HG03039 (cell line): ENCODE measurements at regions not wholly inside any gene's neighbourhood (a gene's known extent, or its start where the extent isn't known, plus 50 kb on each side); places are given as distances from the start of the nearest gene placed in this dataset.
"Not testable (repeated sequence)": the region's sequence is repeated elsewhere in the genome, so short reads cannot be mapped to it uniquely, and the experiment has no call there.

Experiments
- ATAC-seq: cut with Tn5 transposase; IDR thresholded peaks from one replicate; pipeline ENCODE4 v1.9.1; 2021; ENCODE audit warnings: mild to moderate bottlenecking, moderate library complexity; ENCODE audit not compliant: unreplicated experiment

DNA sequence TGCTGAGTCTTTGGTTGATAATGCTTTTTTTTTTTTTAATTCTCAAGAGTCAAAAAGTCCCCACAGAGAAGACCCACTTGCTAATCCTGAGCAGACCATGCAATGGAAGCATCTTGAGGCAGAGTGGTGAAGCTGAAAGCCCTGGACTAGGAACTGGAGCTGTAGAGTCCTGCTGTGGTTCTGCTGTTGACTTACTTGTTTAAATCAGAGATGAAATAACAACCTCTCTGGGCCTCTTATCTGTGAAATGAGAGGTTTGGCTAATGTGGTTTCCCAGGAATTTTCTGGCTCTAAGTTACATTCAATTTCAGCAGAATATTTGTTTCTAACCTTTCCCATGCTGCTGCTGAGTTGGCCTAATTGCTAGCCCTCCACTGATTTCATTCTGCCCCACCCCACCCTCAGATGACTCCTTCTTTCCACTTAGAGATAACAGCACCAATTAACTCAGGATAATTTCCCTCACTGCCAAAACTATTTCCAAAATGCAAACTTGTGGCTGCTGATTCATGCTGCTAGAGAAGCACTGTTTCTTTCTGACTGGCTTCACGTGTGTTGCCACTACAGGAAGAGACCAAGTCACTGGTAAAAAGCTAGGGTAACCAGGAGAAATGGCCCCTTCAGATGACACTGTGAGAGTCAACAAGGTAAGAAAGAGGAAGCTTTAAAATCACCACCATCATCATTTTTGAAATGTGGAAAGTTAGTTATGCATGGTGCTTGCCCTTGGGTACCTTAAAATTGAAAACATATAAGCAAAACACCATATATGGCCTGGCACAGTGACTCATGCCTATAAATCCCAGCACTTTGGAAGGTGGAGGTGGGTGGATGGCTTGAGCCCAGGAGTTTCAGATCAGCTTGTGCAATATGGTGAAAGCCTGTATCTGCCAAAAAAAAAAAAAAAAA, 326.4 kb downstream of the DCHS2 start:
- ATAC-seq = peak; percentile 93

- no peak for ATAC-seq
These were observed 330.9 kb downstream of the DCHS2 start for GRCh38 chr4:154160519-154161301.

DNA sequence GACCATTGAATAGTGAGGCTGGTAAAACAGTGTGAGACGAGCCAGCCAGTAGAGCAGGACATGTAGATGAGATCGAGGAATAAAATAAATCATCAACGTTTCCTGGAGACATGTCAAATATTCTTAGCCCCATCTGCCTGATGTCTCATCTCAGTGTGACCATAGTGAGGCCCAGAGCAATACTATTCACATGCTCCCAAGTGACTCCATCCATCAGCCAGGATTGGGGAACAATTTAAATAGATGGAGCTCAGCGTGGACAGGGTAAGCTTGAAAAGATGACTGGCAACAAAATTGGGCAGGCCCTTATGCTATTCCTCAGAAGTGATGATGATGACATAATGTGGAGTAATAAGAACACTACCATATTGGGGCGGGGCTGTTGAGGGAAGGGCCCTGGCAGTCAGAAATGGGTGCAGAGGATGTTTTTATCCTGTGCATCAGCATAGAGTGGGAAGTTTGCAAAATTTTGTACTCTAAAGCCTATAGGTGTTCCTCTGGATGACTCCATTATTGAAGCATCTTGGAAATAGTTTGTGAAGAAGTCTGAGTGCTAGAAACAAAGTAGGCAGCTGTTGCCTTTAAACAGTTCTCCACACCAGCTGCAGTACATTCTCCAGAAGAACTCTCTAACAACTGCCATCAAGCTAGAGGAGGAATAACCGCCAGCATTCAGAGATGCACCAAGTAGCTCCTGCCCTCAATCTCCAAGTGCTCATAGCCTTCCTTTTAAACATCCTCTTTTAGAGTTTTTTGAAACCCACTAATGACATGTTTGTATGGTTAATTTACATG, 333.0 kb downstream of the DCHS2 start:
- no peak for ATAC-seq

- ATAC-seq = no peak
These were observed 339.1 kb downstream of the DCHS2 start for GRCh38 chr4:154152546-154152945.

- ATAC-seq = not testable (repeated sequence)
These were observed 342.4 kb downstream of the DCHS2 start for GRCh38 chr4:154149236-154149635.

DNA sequence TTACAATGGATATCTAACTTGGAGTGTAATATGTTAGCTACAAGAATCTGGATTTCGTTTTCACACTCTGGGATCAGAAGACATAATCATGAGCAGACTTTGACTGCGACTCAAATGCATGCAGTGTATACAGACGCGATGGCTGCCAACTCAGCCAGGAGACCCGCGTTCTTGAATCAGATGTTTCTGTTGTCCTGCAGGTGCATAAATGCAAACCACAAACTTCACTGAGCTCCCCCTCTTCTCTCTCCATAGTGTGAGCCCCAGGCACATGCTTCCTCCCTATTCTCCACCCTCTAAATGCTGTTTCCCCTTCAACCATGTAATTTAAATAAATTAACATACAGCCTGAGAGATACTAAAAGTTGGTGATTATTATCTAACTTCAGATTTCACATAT, 347.9 kb downstream of the DCHS2 start:
- no peak for ATAC-seq

- no peak for ATAC-seq
These were observed 348.9 kb downstream of the DCHS2 start for GRCh38 chr4:154142664-154143063.

DNA sequence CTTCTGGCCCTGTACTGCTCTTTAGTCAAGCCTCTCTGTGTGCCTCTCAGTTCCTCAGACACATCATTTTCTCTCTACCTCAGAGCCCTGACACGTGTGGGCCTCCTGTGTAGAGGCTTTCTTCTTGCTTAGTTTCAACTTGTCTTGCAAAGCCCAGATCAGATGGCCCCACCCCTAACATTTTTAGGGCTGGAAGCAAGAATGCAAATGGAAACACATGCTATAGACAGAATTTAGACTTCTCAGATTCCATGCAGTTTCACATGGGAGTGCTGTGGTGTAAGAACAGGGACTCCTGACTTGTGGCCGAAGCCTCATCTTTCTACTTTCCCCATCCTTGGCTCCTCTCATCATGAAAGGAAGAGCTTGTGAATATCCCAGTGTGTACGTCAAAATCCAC, 350.7 kb downstream of the DCHS2 start:
- no peak for ATAC-seq

DNA sequence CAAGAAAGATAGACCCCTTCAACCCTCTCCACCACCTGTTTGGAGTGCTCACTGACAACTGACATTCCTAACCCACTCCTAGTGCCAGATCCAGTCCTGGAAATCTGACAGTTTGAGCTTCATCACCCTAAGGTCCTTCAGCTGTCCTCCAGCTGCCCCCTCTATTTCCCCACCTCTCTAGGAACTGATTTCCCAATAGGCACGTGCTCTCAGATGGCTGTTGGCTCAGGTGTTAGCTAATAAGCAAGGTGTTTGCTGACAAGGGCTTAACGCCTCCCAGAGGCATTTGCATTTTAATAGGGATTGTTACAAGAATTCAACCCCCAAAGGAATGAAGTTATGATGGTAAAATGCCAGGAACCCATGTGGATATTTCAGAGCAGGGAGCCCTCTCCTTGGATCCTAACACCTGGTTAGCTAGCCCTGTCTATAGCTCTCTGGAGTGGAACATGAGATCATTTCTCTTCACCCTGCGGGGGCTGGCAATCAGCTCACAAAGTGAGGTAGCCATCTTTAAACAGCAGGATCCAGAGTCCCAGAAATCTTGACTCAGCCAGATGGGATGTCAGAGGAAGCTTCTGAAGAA, 348.5 kb upstream of the SFRP2 start:
- no peak for ATAC-seq

DNA sequence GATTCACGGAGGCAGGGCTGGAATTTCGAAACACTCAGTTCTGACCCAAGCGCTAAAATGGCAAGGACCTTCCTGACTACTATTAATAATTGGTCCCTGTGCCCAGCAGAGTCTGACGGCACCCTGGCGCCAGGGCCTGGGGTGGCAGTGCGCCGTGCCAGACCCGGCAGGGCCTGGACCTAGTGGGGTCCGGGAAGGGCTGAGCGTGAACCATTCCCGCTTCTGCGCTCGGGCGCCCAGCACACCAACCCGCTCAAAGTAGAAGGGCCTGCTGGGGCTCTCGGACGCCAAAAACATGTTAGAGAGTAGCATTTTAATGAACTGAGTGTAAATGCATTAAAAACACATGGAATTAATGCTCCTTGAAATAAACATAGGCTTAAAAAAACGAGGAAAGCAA, 346.7 kb upstream of the SFRP2 start:
- no peak for ATAC-seq

DNA sequence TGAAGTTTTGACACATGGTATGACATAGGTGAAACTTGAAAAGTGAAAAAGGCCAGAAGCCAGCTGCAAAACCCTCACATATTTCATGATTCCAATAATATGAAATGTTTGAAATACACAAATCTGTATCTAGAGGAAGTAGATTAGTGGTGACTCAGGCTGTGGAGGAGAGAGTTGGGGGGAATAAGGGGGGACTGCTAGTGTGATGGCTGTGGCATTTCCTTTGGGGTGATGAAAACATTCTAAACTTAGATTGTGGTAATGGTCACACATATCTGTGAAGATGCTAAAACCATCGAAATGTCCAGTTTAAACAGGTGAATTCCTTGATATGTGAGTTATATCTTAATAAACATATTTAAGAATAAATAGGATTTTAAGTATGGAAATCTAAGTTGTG, 343.5 kb upstream of the SFRP2 start:
- ATAC-seq = no peak

- ATAC-seq = no peak
These were observed 337.4 kb upstream of the SFRP2 start for GRCh38 chr4:154126276-154126675.

- ATAC-seq = no peak
These were observed 336.5 kb upstream of the SFRP2 start for GRCh38 chr4:154125340-154125739.

DNA sequence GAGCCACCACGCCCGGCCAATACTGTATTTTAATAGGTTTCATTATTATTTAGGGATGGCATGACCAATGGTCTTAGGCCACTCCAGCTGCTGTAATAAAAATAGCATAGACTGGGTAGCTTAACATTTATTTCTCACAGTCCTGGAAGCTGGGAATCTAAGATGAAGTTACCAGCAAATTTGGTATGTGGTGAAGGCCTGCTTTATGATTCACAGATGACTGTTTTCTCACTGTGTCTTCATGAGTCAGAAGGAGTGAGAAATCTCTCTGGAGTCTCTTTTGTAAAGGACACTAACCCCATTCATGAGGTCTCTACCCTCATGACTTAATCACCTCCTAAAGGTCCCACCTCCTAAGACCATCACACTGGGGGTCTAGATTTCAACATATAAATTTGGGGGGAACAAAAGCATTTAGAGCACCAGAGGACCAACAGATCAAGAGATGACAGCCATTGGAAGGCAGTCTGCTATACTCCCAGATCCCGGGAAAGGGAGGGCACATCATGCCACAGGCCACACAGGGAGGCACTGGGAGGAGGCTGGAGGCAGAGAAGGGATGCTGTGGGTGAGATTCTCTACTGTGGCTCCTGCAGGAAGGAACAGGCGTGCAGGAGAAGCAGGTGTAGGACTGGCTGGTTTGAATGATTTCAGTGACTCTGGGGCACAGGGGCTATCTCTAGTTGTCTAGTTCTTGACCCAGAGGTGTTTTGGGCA, 335.8 kb upstream of the SFRP2 start:
- no peak for ATAC-seq

- ATAC-seq = no peak
These were observed 335.0 kb upstream of the SFRP2 start for GRCh38 chr4:154123897-154124296.

DNA sequence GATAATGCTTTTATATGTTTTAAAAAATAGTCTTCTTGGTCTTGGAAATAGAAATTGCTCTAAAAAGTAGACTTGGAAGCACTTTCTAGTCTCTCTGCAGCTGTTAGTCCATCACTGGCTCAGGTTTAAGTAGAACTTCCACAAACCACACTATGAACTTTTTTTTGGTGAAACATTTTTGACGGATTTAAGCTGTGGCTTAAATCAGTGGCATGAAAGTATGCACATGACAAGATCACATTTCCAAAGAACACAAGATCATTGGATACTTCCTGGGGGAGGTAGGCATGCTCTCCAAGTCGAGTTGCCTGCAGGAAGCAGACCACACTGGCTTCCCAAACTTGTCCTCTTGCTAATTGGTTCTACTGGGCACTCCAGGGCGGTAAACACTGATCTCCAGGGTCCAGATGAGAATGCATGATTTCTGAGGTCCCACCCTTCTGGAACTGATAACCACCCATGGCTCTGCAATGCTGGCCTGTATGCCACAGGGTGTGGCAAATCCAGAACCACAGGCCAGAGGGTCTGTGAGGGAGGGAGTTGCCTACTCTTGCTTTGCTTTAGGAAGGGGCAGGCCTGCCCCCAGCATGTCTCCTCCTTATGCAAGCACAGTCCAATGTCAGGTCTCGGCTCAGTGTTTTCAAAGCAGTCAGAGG, 331.9 kb upstream of the SFRP2 start:
- no peak for ATAC-seq

DNA sequence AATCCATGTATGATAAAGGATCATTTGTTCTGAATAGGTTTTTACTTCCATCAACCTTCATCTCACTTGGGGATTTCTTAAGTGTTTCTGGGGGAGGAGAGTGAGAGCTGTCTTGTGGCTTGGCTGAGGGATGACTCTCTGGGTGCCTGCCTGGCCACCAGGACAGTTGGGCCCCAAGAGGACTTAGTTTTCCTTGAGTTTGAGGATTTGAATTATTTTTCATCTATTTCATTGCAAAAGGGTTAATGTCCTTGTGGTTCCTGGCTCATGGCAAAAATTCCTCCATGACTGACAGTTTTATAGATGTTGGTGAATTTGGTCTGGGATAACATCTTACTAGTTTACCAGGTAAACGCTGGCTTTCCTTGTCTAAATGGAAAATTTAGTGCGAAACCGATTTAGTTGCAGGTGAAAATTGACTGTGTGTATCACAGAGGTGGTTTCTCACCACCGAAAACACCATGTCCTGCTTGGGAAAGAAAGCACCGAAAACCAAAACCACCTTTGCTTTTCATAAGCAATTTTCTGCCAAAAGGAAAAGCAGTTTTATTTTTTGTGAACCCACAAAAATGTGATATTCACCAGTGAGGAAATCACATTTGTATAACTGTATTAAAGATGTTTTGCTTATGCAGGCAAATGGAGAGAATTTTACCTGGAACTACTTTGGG, 331.3 kb upstream of the SFRP2 start:
- ATAC-seq = no peak

GRCh38 chr4:154119317-154119716, 330.4 kb upstream of the SFRP2 start:
- no peak for ATAC-seq

GRCh38 chr4:154117726-154118125, 328.8 kb upstream of the SFRP2 start:
- not testable (repeated sequence) for ATAC-seq
